GM21825 (cell line): ENCODE measurements at regions not wholly inside any gene's neighbourhood (a gene's known extent, or its start where the extent isn't known, plus 50 kb on each side); places are given as distances from the start of the nearest gene placed in this dataset.

Source experiments
- ATAC-seq: cut with Tn5 transposase; IDR thresholded peaks from one replicate; pipeline ENCODE4 v1.9.1; 2021; ENCODE audit warnings: mild to moderate bottlenecking, moderate library complexity; ENCODE audit not compliant: unreplicated experiment

DNA sequence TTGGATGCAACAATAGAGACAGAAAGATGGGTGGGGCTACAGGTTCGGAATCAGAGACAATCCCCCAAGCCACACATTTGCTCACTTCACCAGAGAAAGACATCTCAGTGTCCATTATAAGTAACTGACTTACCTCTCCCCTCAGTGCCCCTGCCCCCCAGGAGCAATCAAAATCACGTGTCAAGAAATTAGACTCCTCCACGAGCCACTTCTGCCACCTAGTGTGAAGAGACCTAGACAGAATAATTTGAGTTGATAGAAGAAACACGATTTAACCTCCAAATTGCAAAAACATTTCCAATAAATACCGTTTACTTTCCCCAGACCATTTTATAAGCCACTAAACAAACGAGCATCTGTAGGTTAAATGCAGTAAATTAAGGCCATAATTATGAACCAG, 123.2 kb downstream of the SLC30A10 start:
- no peak for ATAC-seq

DNA sequence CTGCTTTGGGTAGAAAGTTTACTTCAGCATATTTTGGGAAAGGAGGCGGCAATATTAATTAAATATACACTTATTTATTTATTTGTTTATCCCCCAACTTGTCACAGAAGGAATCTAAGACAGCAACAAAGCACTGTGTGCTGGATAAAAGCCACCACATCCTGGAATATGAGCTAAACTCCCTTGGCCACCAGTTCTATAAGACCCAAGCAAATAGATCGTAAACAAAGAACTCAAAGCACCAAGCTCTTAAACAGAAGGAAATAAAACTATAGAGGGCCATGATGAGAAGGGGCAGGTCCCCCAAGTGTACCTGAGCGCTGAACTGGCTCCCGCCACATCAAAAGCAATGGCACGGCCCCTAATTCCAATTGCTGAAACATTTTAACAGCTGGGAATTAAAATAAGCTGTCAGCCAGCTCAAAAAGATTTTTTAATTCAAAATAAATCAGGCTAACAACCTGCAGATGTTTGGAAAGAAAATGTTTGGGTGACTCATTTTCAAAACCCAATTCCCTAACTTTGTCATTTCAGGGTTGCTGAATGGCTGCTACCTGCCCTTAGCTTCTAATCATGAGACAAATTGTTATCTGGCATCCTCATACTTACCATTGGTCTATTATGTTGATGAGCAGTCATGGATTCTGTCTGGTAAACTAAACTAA, 127.1 kb downstream of the SLC30A10 start:
- no peak for ATAC-seq

DNA sequence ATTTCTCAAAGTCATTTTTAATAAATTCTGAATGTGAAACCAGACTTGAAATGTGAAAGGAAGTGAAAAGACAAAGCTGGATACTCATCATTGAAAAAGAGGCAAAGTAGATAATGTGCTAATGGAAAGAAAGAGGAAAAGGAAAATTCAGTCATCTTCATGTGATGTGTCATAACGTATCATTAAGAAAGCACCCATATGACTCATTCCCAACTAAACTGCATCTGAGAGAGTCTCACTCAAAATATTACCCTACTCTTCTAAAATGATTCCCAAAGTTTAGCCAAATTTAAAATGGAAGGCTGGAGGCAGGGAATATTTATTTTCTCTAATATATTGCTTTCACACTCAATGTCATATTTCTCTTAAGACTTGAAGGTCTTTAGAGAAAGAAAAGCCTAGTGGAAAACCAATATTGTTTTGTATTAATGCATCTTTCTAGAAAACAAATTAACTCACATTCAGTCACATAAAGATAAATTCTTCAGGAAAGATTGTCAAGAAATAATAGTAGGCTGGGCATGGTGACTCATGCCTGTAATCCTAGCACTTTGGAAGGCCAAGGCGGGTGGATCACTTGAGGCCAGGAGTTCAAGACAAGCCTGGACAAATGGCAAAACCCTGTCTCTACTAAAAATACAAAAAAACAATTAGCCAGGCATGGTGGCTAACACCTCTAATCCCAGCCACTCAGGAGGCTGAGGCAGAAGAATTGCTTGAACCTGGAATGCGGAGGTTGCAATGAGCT, 129.9 kb downstream of the SLC30A10 start:
- ATAC-seq, result peak; percentile 43

- ATAC-seq, result no peak
Measured at GRCh38 chr1:219797683-219798082, 130.7 kb downstream of the SLC30A10 start.

- ATAC-seq, result no peak
Measured at GRCh38 chr1:219797009-219797408, 131.3 kb downstream of the SLC30A10 start.

GRCh38 chr1:219795363-219795917, 132.9 kb downstream of the SLC30A10 start:
- no peak for ATAC-seq

GRCh38 chr1:219794085-219794743, 134.1 kb downstream of the SLC30A10 start:
- ATAC-seq, result peak; percentile 74

GRCh38 chr1:219792337-219793021, 135.9 kb downstream of the SLC30A10 start:
- ATAC-seq, result no peak

DNA sequence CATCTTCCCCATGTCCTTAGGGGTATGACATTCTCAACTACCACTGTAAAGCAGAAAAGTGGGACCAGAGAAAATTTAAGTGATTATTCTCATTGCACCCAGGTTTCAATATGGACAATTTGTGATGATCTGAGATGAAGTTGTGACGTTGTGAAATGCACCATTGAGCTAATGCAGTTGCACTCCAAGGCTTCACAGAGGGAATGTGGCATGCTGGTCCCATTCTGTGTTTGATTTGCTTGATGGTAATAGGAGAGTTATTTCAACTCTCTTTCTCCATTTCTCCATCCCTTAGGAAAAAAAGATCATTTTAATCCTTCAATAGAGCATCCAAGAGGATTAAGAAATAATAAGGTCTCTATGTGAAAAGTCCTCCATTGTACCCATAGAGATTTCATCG, 136.6 kb downstream of the SLC30A10 start:
- ATAC-seq, result no peak

- no peak for ATAC-seq
Measured at GRCh38 chr1:219790834-219791615, 137.3 kb downstream of the SLC30A10 start.

- ATAC-seq, result no peak
Measured at GRCh38 chr1:219788700-219789099, 139.7 kb downstream of the SLC30A10 start.

GRCh38 chr1:219788091-219788490, 140.3 kb downstream of the SLC30A10 start:
- no peak for ATAC-seq

DNA sequence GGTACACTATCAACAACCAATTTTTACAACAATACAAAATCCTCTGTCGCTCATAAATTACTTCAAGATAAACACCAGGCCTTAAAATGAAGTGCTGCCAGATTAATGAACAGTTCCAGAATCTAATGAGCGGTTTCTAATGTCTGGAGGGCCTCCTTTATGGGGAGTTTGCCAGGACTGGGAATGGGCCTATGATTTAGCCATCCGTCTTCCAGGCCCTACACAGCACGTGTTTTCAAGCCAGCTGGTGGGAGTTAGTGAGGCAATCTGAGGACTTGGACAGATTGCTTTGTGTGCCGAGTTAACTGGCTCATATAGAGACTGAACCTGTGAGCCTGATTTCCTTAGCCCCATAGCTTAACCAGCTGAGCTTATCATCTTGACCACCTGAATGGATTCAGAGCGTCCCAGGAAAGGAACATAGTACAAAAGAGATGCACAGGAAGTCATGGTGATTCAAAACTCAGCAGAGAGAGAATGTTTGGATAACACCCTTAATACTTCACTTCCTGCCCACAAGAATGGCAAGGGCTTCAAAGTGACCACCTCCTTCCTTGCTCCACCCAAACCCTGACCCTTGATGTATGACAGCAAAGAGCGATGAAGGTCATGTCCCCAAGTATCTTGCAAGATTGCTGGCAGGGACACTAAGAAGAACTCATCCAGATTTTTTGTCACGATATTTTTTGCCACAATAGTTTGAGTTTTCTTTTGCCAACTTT, 143.5 kb downstream of the SLC30A10 start:
- no peak for ATAC-seq

GRCh38 chr1:219783605-219784235, 144.6 kb downstream of the SLC30A10 start:
- no peak for ATAC-seq

GRCh38 chr1:219782929-219783328, 145.4 kb downstream of the SLC30A10 start:
- no peak for ATAC-seq

DNA sequence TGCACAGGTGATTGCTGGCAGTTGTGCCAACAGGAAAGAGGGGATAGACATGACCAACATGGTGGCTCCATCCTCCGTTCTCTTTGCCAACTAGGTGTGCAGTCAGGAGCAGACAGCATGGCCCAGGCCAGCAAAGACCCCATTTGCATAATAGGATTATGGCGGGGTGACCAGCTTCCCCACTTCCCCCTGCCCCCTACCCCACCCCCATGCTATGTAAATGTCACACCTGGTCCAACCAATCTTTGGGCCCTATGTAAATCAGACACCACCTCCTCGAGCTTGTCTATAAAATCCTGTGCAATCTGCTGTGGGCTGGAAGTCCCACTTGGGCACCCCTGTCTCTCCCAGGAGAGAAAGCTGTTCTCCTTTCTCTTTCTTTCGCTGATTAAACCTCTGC, 146.0 kb downstream of the SLC30A10 start:
- no peak for ATAC-seq

DNA sequence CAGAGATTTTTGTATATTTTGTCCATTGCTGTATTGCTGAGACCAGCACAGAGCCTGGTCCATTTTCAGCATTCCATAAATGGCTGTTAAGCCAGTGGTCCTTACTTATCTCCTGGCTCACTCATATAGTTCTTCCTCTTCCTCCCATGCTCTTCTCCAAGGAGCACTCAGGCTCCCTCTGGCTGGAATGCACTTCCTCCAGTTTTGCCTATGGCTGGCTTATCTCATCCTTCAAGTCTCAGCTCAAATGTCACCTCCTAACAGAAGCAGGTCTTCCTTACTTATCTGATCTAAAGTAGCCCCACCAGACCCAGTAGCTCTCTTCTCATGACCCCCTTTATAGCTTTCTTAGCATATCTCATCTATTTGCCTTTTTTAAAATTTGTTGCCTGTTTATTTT, 146.9 kb downstream of the SLC30A10 start:
- no peak for ATAC-seq

GRCh38 chr1:219778793-219779369, 149.5 kb downstream of the SLC30A10 start:
- ATAC-seq, result no peak

GRCh38 chr1:219778110-219778509, 150.2 kb downstream of the SLC30A10 start:
- ATAC-seq, result no peak
